ENCODE measurements at regions not wholly inside any gene's neighbourhood (a gene's known extent, or its start where the extent isn't known, plus 50 kb on each side); places are given as distances from the start of the nearest gene placed in this dataset.

DNA sequence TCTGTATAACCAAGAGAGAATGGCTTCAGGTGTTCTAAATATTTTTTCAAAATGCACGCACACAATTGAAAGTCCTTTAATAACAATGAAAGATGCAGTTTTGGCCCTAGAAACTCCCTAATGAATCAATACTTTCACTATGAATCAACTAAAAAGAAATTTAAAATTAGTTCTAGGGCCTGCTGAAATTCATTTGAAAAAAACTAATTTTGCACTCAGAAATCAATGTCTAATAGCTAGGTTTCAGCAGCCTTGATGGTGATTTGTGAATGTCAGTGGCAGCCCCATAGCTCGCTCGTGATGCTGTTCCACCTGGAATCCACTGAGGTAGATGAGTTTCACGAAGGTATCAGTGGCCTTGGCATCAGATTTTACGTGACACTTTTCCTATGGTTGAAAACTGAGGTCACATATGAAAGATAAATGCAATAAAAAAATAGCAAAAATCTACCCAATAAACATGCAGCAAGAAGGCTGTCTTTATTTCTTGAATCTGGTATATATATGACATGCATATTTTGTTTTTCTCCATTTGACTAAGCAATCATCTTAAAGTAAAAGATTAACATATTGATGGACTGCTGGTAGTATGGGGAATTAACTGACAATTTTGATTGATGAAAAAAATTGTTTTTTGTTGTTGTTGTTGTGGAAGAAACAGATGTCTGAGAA, 141.0 kb downstream of the AKAP11 start (continued):
- TF ChIP-seq KLF1 (tag by site-specific recombination; IDR thresholded peaks at IDR 0.05), result no peak
- no peak for TF ChIP-seq BCL11B (tag by site-specific recombination; IDR thresholded peaks at IDR 0.05; ENCODE audit: low read depth)
- no peak for TF ChIP-seq ZNF701 (tag by site-specific recombination; IDR thresholded peaks at IDR 0.05)
- no peak for TF ChIP-seq ZNF560 (tag by site-specific recombination; IDR thresholded peaks at IDR 0.05; ENCODE audit: borderline replicate concordance)
- no peak for TF ChIP-seq SETDB1 (IDR thresholded peaks at IDR 0.05; ENCODE audit: insufficient read length, low read length)

GRCh38 chr13:42413484-42413815, 141.5 kb downstream of the AKAP11 start:
- ChIA-PET CTCF (no interaction called here), POLR2A (no interaction called here)
- Histone ChIP-seq H3K9me3 (ENCODE audit: control insufficient read depth, insufficient read depth, low read depth, low read length) (no peaks in the 10 kb centered on the region), H3K4me3 (ENCODE audit: low read depth, low read length) (no peak overlapping the region), H3K27ac (ENCODE audit: extremely low read depth, low read depth, low read length) (no peak overlapping the region), H3K4me1 (ENCODE audit: control insufficient read depth, insufficient read depth, low read length) (no peaks in the 10 kb centered on the region), H3K36me3 (ENCODE audit: control insufficient read depth in 2 of 2, insufficient read depth in 1 of 2, low read length in 2 of 2) (no peaks in the 10 kb centered on the region)
- TF ChIP-seq REPIN1 (tag by site-specific recombination; IDR thresholded peaks at IDR 0.05; ENCODE audit: low read depth) (no peak), ZNF530 (tag by site-specific recombination; IDR thresholded peaks at IDR 0.05; ENCODE audit: low read depth) (no peak)

- ChIA-PET POLR2A (no interaction called here), CTCF (no interaction called here)
- TF ChIP-seq ZNF416 (tag by site-specific recombination; IDR thresholded peaks at IDR 0.05), result no peak
- TF ChIP-seq SETDB1 (IDR thresholded peaks at IDR 0.05; ENCODE audit: insufficient read length, low read length), result no peak
- TF ChIP-seq, protein P1, sequence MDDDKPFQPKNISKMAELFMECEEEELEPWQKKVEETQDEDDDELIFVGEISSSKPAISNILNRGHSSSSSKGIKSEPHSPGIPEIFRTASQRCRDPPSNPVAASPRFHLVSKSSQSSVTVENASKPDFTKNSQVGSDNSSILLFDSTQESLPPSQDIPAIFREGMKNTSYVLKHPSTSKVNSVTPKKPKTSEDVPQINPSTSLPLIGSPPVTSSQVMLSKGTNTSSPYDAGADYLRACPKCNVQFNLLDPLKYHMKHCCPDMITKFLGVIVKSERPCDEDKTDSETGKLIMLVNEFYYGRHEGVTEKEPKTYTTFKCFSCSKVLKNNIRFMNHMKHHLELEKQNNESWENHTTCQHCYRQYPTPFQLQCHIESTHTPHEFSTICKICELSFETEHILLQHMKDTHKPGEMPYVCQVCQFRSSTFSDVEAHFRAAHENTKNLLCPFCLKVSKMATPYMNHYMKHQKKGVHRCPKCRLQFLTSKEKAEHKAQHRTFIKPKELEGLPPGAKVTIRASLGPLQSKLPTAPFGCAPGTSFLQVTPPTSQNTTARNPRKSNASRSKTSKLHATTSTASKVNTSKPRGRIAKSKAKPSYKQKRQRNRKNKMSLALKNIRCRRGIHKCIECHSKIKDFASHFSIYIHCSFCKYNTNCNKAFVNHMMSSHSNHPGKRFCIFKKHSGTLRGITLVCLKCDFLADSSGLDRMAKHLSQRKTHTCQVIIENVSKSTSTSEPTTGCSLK (tag by site-specific recombination; IDR thresholded peaks at IDR 0.05), result no peak
- no peak for TF ChIP-seq ZNF624 (tag by site-specific recombination; IDR thresholded peaks at IDR 0.05)
- TF ChIP-seq ZNF114 (tag by site-specific recombination; IDR thresholded peaks at IDR 0.05), result no peak
- no peak for TF ChIP-seq ZNF837 (tag by site-specific recombination; IDR thresholded peaks at IDR 0.05)
- TF ChIP-seq YY2 (tag by site-specific recombination; IDR thresholded peaks at IDR 0.05), result no peak
- no peak for TF ChIP-seq ZNF768 (tag by site-specific recombination; IDR thresholded peaks at IDR 0.05)
Observed at GRCh38 chr13:42417626-42418025, 145.7 kb downstream of the AKAP11 start.

DNA sequence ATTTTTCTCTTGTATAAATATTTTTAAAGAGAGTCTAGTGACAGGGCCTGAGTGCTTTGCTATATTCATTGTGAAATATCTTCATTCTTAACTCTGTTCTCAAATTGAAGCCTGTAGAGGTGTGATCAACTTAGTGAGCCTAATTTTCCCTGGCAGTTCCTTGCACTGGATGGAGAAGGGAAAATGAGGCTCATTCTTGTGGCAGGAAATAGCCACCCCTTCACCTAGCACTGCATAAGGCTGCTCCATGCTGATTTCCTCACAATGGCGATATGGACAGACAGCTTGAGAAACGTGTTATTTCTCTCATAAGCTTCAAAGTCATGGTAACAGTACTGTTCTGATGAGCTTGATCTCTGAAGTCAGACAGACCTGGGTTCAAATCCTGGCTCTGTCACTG, 146.2 kb downstream of the AKAP11 start:
- Histone ChIP-seq H3K4me3 (ENCODE audit: low read depth, low read length) (no peak overlapping the region), H3K36me3 (ENCODE audit: control insufficient read depth in 2 of 2, insufficient read depth in 1 of 2, low read length in 2 of 2) (no peaks in the 10 kb centered on the region), H3K9me3 (ENCODE audit: control insufficient read depth, insufficient read depth, low read depth, low read length) (no peaks in the 10 kb centered on the region), H3K4me1 (ENCODE audit: control insufficient read depth, insufficient read depth, low read length) (no peaks in the 10 kb centered on the region), H3K27ac (ENCODE audit: extremely low read depth, low read depth, low read length) (no peak overlapping the region)
- CTCF ChIA-PET, result no interaction called here
- POLR2A ChIA-PET, result no interaction called here
- TF ChIP-seq FEZF1 (tag by site-specific recombination; IDR thresholded peaks at IDR 0.05) (no peak), TCF7L2 (IDR thresholded peaks at IDR 0.05; ENCODE audit: borderline replicate concordance, low read depth, low read length) (no peak), REST (tag by site-specific recombination; IDR thresholded peaks at IDR 0.05) (no peak), GLIS2 (tag by site-specific recombination; IDR thresholded peaks at IDR 0.05) (no peak), ZNF677 (tag by site-specific recombination; IDR thresholded peaks at IDR 0.05) (no peak), ZNF549 (tag by site-specific recombination; IDR thresholded peaks at IDR 0.05) (no peak), ZNF132 (tag by site-specific recombination; IDR thresholded peaks at IDR 0.05; ENCODE audit: borderline replicate concordance) (no peak), GFI1B (tag by site-specific recombination; IDR thresholded peaks at IDR 0.05) (no peak)
- TF ChIP-seq, protein P2, sequence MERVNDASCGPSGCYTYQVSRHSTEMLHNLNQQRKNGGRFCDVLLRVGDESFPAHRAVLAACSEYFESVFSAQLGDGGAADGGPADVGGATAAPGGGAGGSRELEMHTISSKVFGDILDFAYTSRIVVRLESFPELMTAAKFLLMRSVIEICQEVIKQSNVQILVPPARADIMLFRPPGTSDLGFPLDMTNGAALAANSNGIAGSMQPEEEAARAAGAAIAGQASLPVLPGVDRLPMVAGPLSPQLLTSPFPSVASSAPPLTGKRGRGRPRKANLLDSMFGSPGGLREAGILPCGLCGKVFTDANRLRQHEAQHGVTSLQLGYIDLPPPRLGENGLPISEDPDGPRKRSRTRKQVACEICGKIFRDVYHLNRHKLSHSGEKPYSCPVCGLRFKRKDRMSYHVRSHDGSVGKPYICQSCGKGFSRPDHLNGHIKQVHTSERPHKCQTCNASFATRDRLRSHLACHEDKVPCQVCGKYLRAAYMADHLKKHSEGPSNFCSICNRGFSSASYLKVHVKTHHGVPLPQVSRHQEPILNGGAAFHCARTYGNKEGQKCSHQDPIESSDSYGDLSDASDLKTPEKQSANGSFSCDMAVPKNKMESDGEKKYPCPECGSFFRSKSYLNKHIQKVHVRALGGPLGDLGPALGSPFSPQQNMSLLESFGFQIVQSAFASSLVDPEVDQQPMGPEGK (tag by site-specific recombination; IDR thresholded peaks at IDR 0.05), result no peak

More at GRCh38 chr13:42417626-42418025, 145.7 kb downstream of the AKAP11 start:
- Histone ChIP-seq H3K36me3 (ENCODE audit: control insufficient read depth in 2 of 2, insufficient read depth in 1 of 2, low read length in 2 of 2) (no peaks in the 10 kb centered on the region), H3K27ac (ENCODE audit: extremely low read depth, low read depth, low read length) (no peak overlapping the region), H3K4me3 (ENCODE audit: low read depth, low read length) (no peak overlapping the region), H3K9me3 (ENCODE audit: control insufficient read depth, insufficient read depth, low read depth, low read length) (no peaks in the 10 kb centered on the region), H3K4me1 (ENCODE audit: control insufficient read depth, insufficient read depth, low read length) (no peaks in the 10 kb centered on the region)

Measured in HEK293 (cell line).